Activated CD4-positive, alpha-beta T cell treated with anti-CD3 and anti-CD28 coated beads for 24 hours (primary cell): ENCODE measurements at regions not wholly inside any gene's neighbourhood (a gene's known extent, or its start where the extent isn't known, plus 50 kb on each side); places are given as distances from the start of the nearest gene placed in this dataset.
"Not testable (repeated sequence)": the region's sequence is repeated elsewhere in the genome, so short reads cannot be mapped to it uniquely, and the experiment has no call there.

Experiments used
- DNase-seq, 2 donors: peaks; one replicate each; pipeline ENCODE4 v3.0.0-alpha.2; 2020; ENCODE audit warnings: low read depth in 2 of 2

- DNase-seq, result no peak
These were observed 232.5 kb downstream of the SKIDA1 start for GRCh38 chr10:21292763-21293517.

DNA sequence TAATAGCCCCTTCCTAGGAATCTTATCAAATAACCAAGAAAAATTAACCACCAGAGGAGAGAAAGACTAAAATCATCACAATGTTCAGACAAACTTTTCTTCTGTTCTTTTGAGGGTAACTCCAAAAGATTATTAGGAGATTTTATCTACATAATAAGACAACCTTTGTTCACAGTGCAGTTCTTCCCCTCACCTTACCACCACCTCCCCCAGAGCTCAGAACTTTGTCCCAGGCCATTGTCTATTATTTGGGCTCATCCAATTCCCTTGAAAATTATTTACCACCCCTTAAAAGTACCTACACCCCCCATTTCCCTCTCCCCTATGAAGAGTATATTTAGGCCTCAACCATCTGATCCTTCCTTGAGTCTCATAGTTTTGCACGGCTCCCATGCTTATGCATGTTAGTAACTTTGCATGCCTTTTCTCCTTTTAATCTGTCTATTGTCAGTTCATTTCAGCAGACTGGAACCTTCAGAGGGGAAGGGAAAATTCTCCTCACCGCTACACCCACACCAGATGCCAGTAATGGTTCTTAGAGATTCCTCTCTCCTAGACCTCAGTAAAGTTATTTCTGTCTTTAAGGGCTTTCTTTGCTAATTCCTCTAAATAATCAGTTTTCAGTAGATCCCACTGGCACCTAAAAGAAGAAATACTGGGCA lies 234.9 kb downstream of the SKIDA1 start:
- no peak for DNase-seq

- DNase-seq, result no peak
These were observed 235.5 kb downstream of the SKIDA1 start for GRCh38 chr10:21289961-21290360.

DNA sequence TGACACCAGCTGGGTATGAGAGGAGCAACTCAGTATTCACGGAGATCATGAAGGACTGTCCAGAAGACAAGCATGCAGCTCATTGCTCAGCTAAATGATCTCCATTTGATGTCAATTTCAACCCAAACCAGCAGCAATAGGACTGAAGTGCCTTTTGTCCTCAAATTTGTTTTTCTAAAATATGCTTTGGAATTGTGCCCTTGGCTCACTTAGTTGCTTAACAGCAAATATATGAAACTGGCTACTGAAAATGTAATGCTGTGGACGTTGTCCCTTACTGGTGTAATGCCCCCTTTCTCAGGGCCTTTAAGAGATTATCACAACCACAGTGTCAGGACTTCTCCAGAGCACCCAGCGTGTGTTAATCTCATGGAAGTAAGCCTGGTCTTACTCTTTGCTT lies 236.2 kb downstream of the SKIDA1 start:
- no peak for DNase-seq

- DNase-seq, result no peak
These were observed 239.6 kb downstream of the SKIDA1 start for GRCh38 chr10:21285742-21286331.

GRCh38 chr10:21285207-21285606 lies 240.3 kb downstream of the SKIDA1 start:
- DNase-seq, result no peak

GRCh38 chr10:21284301-21284700 lies 241.2 kb downstream of the SKIDA1 start:
- no peak for DNase-seq

- not testable (repeated sequence) for DNase-seq
These were observed 242.4 kb downstream of the SKIDA1 start for GRCh38 chr10:21283053-21283452.

DNA sequence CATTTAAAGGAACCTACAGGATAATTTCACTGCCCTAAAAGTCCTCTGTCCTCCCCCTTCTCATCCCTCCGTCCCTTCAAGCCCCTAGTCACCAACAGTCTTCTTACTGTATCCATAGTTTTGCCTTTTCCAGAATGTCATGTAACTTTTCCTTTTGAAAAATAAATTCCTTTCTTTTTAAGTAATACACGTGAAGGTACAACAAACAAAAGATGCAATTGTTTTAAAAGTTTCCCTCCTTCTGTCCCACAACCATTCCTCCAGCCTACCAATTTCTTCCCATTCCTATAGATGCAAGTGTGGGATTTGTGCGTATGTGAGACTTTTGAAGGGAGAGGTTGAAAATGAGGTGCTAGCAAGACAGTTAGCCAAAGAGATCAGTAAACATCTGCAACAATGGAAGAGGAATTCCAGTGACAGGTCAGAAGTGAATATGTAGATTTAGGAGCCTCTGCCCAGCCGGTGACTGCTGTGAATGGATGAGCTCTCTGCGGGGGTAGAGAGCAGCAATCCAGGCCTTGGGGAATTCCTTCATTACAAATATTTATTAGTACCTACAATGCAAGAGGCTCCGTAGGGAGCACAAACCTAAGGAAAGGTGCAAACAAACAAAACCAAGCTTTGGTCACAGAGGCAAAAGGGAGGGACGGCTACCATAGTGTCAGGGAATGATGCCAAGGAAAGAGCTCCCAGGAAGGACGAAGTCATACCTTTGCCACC lies 243.6 kb downstream of the SKIDA1 start:
- DNase-seq, result no peak

DNA sequence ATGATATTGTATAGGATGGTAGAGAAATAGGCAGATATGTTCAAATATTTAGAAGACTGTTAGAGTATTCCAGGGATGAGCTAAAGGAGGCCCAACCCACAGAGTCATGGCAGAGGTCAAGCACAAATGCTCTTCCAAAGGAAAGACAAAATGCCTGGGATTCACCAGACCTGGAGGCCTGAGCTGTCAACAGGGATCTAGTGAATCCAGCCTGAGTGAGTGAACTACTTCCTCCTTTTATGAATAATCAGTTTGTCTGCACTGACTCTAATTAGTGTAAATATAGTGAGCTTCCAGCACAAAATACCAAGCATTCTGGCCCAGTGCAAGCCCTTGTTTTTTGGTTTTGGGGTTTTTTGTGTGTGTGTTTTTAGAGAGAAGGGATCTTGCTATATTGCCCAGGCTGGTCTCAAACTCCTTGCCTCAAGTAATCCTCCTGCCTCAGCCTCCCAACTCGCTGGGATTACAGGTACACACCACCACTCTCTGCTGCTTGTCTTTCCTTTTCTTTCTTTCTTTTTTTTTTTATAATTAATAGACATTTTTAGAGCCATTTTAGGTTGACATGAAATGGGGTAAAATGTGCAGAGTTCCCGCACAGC lies 244.4 kb downstream of the SKIDA1 start:
- no peak for DNase-seq

- DNase-seq, result no peak
These were observed 245.4 kb downstream of the SKIDA1 start for GRCh38 chr10:21280037-21280436.

DNA sequence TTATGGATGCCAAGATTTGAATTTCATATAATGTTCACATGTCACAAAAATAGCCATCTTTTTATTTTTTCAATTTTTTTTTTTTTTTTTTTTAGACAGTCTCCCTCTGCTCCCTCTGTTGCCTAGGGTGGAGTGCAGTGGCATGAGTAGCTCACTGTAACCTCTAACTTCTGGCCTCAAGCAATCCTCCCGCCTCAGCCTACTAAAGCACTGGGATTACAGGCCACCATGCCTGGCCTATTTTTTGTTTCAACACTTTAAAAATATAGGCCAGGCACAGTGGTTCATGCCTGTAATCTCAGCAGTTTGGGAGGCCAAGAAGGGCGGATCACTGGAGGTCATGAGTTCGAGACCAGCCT lies 246.3 kb downstream of the SKIDA1 start:
- DNase-seq, result no peak

DNA sequence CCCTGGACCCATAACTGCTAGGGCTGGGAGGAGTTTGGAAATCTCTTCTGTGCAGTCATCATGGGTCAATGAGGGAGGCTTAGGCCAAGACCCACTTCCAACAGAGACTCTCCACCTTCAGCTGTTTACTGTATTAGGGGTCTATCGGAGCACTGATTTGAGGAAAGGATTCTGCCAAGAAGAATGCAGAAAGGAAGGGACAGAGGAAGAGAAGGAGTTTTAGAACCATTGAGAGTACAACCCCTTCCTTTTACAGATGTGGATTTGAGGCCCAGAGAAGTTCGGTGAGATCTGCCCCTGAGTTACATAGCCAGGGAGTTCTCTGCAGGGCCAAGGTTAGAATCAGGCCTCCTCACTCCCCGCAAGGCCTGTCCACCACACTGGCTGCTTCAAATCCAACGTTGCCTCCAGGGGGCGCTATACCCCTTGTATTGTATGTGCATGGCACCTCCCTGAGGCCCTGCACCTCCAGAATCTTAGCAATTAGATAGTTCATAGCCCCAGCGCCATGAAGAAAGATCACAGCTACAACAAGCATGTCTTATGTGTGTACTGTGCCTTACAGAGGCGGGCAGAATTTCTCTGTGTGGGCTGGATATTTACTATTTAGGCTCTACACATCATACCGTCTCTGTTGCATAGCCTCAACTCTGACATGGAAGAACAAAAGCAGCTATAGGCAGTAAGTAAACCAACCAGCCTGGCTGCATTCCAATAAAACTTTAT lies 246.8 kb downstream of the SKIDA1 start:
- peak; percentile 54 to 76 for DNase-seq

GRCh38 chr10:21273400-21273968 lies 252.0 kb downstream of the SKIDA1 start:
- DNase-seq, result no peak

DNA sequence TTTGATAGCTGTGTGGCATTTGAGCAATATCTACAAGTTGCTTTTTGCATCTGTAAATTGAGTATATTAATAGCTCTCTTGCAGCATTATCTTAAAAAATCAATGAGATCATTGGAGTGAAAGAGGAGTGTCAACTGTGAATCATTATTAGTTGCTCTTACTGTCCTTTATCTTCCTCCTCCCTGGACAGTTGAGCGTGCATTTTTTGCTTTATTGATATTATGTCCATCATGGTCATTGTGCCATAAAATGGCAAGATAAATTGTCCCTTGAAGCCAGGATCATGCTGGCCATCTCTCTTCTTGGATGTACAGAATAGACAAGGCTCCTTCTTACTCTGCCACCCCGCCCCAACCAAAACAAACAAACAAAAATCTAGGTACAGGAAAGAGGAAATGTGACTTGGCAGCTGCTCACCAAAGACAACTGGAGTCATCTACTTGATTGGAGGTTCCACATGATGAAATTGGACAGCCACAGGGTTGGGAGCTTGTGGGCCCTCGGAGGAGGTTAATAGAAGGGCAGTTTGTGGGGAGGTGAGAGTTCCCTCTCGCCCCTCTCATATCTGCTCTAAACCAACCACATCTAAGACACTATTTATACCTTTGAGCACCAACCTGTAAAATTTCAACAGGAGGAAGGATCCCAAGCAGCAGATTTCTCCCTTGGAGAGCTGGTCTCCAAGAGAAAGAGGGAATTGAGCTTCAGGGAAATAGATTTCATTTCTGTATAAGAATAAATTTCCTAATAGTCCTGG lies 252.7 kb downstream of the SKIDA1 start:
- no peak for DNase-seq

- DNase-seq, result no peak
These were observed 254.5 kb downstream of the SKIDA1 start for GRCh38 chr10:21270976-21271375.

DNA sequence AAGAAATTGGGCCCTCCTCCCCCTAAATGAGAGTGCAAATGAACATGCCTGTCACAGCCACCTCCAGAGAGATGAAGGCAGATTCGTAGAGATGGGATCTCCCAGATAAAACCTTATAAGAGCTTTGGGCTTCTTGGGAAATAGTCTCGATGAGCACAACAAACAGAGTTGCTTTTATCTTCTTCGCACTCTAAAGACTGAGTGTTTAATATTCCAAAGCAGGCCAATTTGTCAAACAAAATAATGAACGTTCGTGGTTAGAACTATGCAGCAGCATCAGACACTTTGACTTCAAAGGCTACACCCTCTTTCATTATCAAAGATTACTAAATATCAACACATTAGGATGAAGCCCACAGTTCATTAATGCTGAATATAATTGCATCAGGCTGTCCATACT lies 256.2 kb downstream of the SKIDA1 start:
- DNase-seq, result no peak

DNA sequence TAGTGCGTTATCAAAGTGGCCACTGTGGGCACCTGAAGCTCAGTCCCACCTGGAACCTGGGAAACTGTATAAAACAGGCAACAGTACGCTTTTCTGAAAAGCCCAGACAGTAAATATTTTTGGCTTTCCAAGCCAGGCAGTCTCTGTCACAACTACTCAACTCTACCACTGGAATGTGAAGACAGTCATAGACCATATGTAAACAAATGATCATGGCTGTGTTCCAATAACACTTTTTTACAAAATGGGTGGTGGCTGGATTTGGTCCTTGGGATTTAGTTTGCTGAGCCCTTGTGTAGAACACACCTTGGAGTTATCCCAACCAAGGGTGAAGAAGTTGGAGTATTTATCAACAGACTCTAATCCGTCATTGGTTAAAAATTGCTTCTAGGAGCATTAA lies 259.9 kb downstream of the SKIDA1 start:
- no peak for DNase-seq

- no peak for DNase-seq
These were observed 261.2 kb downstream of the SKIDA1 start for GRCh38 chr10:21264271-21264670.

- DNase-seq, result no peak
These were observed 261.6 kb downstream of the SKIDA1 start for GRCh38 chr10:21263839-21264238.
